Kasumi-1 (cell line): ENCODE measurements at regions not wholly inside any gene's neighbourhood (a gene's known extent, or its start where the extent isn't known, plus 50 kb on each side); places are given as distances from the start of the nearest gene placed in this dataset.

Source experiments
- DNase-seq, 2 experiments: peaks; one replicate each; lab custom pipeline; 2025; lab: John Stamatoyannopoulos, UW

GRCh38 chr14:56501909-56502530 is 77.6 kb upstream of the TMEM260 start:
- DNase-seq: no peak

GRCh38 chr14:56505361-56505760 is 74.2 kb upstream of the TMEM260 start:
- no peak for DNase-seq

GRCh38 chr14:56512521-56512920 is 67.1 kb upstream of the TMEM260 start:
- no peak for DNase-seq

GRCh38 chr14:56514663-56515371 is 64.8 kb upstream of the TMEM260 start:
- no peak for DNase-seq

- DNase-seq: no peak
These were observed 63.9 kb upstream of the TMEM260 start for GRCh38 chr14:56515739-56516138.

- no peak for DNase-seq
These were observed 57.2 kb upstream of the TMEM260 start for GRCh38 chr14:56522403-56522802.

- DNase-seq: no peak
These were observed 54.5 kb upstream of the TMEM260 start for GRCh38 chr14:56524971-56525677.

- DNase-seq: no peak
These were observed 50.7 kb upstream of the TMEM260 start for GRCh38 chr14:56528927-56529326.
